Fibroblast of skin of right biceps (primary cell): ENCODE measurements at regions not wholly inside any gene's neighbourhood (a gene's known extent, or its start where the extent isn't known, plus 50 kb on each side); places are given as distances from the start of the nearest gene placed in this dataset.

Experiments used
- DNase-seq: peaks from one replicate; pipeline ENCODE4 v3.0.0-alpha.2; 2013

- no peak for DNase-seq
Observed at GRCh38 chr4:7126981-7127380, 59.1 kb upstream of the GRPEL1 start.

- peak; percentile 81 for DNase-seq
Observed at GRCh38 chr4:7124689-7125442, 57.0 kb upstream of the GRPEL1 start.

GRCh38 chr4:7121866-7122653 lies 54.2 kb upstream of the GRPEL1 start:
- DNase-seq = no peak

- DNase-seq = no peak
Observed at GRCh38 chr4:7121174-7121573, 53.3 kb upstream of the GRPEL1 start.

GRCh38 chr4:7120341-7120740 lies 52.5 kb upstream of the GRPEL1 start:
- no peak for DNase-seq

- no peak for DNase-seq
Observed at GRCh38 chr4:7118013-7118832, 50.4 kb upstream of the GRPEL1 start.
